Jurkat, Clone E6-1 (cell line): ENCODE measurements at regions not wholly inside any gene's neighbourhood (a gene's known extent, or its start where the extent isn't known, plus 50 kb on each side); places are given as distances from the start of the nearest gene placed in this dataset.
"Not testable (repeated sequence)": the region's sequence is repeated elsewhere in the genome, so short reads cannot be mapped to it uniquely, and the experiment has no call there.

Experiments
- DNase-seq: peaks from one replicate; pipeline ENCODE4 v3.0.0-alpha.2; 2011; ENCODE audit warnings: low read depth, low spot score
- H3K4me3 ChIP-seq: 2 replicates; pipeline ENCODE4 v1.5.1; 2011; ENCODE audit warnings: mild to moderate bottlenecking, low read length, control low read depth, moderate library complexity

DNA sequence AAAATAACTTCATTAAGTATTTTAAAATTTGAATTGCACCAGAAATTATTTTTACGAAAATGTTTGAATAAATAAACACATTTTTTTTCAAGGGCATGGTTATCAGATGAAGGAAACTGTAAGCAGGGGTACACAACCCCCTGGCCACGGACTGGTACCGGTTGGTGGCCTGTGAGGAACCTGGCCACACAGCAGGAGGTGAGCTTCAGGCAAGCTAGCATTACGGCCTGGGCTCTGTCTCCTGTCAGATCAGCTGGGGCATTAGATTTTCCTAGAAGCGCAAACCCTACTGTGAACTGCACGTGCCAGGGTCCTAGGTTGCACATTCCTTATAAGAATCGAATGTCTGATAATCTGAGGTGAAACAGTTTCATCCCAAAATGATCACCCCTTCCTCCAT lies 1499.7 kb upstream of the AGA start:
- no peak overlapping the region for H3K4me3 ChIP-seq
- no peak for DNase-seq

DNA sequence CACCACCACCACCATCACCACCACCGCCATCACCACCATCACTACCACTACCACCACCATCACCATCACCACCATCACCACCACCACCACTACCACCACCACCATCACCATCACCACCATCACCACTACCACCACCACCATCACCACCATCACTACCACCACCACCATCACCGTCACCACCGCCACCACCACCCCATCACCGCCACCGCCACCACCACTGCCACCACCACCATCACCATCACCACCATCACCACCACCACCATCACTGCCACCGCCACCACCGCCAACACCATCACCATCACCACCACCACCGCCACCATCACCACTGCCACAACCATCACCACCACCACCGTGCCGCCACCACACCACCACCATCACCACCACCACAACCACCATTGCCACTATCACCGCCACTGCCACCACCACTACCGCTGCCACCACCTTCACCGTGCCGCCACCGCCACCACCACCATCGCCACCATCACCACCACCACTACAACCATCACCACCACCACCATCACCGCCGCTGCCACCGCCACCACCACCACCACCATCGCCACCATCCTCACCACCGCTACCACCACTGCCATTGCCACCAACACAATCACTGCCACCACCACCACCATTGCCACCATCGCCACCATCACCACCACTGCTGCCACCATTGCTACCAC lies 1511.3 kb upstream of the AGA start:
- DNase-seq: no peak
- no peak overlapping the region for H3K4me3 ChIP-seq

GRCh38 chr4:178955614-178956013 lies 1513.4 kb upstream of the AGA start:
- DNase-seq: no peak

DNA sequence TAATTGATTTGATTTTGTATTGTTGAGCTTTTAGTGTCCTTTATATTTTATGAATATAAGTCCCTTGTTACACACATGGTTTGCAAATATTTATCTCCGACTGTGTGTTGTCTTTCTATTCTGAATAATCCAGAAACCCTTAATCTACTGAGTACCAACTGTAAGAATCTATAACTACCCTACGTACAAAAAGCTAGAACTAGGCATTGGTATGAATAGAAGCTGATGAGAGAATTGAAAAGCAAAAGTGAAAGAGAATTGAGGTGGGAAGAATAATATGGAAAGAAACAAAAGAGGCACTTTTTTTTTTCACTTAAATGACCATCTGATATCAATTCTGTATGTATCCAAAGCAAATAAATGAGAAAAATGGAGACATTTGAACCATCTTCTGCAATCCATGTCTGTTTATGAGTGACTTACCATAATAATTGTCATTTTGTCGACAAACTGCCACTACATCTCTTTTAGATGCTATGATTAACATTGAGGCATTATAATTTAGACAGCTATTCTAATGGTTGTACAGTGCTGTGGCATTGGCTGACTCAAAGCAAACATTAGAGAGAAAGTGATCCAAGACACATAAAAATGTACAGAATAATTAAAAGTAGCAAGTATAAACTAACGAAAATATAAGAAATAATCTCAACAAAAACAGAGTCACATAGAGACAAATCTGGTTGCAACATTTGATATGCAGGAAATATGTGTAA lies 1516.6 kb upstream of the AGA start:
- no peak overlapping the region for H3K4me3 ChIP-seq
- DNase-seq: no peak

More at GRCh38 chr4:178955614-178956013, 1513.4 kb upstream of the AGA start:
- no peak overlapping the region for H3K4me3 ChIP-seq

DNA sequence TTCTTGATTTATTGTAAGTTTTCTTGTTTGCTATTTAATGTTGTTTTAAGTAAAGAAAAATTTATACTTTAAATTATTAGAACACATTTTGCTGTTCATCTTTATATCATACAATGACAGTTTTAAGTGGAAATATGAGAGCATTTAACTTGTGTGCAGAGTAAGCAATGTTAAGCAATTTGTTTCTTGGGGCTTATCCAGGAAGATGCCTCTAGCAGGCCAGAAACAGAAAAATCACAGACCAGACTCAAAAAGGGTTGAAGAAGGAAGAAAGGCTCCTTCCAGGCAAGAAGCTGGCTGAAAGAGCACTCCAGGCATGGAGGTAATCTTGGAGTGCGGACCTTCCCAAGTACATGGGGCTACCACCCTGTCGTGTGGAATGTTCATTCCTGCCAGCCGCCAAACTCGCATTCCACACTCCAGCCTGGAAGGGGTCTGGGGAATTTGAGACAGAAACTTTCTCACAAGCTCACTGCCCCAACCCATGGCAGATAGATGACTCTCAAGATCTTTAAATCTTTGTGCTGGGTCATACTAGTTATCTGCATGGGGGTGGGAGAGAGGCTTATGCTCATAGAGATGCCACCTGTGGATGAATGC lies 1521.3 kb upstream of the AGA start:
- H3K4me3 ChIP-seq: no peak overlapping the region
- DNase-seq: no peak

DNA sequence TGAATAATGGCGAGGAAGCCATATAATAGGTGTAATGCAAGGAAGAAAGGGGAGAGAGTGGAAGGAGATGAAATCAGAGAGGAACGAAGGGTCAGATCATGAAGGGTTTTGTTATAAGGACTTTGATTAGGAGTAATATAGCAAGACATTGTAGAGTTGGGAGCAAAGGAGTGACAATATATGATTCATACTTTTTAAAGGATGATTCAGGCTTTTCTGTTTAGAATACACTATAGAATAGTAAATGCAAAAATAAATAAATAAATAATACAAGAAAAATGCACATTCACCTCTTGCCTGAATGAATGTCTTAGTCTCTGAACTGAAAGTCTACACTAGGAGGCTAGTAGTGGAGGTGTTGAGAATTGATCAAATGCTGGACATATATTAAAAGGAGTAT lies 1524.4 kb upstream of the AGA start:
- no peak for DNase-seq
- H3K4me3 ChIP-seq: no peak overlapping the region

DNA sequence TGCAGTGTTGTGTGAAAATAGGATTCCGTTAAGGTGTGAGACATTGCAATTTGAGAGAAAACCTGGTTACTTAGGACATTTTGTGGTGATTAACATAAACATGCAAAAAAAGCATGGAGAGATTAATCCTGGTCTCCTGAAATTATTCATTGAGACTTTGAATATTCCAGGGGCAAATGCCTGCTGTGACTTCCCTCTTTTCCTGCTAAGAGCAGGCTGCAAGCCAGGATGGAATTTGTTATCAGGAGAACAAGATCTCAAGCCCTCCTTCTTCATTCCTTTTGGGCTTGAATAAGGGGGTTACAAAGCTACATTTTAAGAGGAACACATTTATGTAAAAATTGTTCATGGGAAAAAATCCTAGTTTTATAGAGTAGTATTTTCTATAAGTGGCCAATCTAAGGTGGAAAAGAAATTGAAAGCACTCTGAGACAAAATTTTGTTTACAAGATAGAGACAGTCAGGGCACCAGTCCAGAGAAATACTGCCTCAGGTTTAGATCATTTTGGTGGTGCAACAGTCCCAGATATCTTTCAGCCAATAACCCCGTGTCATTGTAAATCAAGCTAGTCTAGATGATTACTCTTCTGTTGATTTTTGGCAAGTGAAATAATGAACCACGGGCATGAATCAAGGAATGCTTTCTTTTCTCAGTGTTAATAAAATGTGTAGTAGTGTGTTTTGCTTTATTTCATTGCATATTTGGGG lies 1528.3 kb upstream of the AGA start:
- no peak overlapping the region for H3K4me3 ChIP-seq
- DNase-seq: no peak

DNA sequence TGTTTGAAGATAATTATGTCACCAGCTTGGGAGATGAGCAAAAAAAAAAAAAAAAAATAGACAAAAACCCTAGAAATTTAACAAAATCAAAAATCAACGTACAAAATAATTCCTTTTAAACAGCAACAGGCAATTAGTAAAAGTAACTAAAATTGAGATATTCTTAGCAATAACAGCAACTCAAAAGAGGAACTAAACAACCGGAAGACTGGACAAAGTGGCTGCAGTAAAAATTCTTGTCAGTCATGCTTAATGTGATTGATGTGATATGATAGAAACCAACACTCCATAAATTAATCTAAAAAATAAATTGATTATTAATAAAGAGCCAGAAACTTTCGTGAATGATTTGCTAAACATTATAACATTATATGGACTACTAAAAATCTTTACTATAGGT lies 1534.6 kb upstream of the AGA start:
- no peak for DNase-seq
- H3K4me3 ChIP-seq: no peak overlapping the region

- DNase-seq: no peak
- no peak overlapping the region for H3K4me3 ChIP-seq
Measured at GRCh38 chr4:178993306-178993705, 1551.1 kb upstream of the AGA start.

GRCh38 chr4:179001918-179002317 lies 1559.7 kb upstream of the AGA start:
- DNase-seq: no peak
- no peak overlapping the region for H3K4me3 ChIP-seq

DNA sequence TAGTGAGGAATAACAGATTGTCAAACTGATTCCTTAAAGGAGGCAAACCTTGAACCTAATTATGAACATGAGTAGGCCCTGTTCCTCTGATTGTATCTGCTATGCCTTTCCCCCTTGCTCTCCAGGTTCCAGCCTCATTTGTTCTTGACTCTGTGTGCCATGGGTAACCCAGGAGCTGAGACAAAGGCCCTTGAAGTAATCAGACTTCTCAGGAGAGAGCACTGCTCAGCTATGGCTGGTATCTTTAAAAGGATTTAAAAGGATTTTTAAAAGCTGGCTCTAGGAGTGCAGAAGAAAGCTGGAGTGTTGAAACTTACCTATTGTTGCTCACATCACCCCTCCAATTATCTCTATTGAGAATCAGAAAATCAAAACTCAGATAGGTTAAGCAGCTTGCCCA lies 1565.5 kb upstream of the AGA start:
- H3K4me3 ChIP-seq: no peak overlapping the region
- DNase-seq: no peak

- no peak for DNase-seq
- H3K4me3 ChIP-seq: no peak overlapping the region
Measured at GRCh38 chr4:179017581-179017980, 1575.3 kb upstream of the AGA start.

GRCh38 chr4:179027569-179027968 lies 1585.3 kb upstream of the AGA start:
- no peak overlapping the region for H3K4me3 ChIP-seq
- no peak for DNase-seq

DNA sequence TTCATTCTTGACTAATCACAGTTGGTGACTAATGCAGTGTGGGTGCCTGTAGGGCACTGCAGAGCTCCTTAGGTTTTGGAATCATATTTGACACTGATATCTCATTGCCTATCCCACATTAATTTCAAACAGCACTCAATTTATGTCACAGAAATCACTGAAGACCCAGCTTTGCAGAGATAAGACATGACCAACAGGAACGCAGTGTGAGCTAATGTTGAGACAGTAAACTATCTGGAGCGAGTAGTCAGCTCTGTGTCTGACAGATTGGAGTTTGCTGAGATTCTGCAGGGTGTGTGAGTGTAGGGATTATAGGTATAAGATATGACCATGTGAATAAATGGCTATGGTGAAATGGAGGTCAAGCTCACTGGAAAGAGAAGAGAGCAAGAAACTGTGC lies 1586.1 kb upstream of the AGA start:
- no peak overlapping the region for H3K4me3 ChIP-seq
- DNase-seq: no peak

- no peak overlapping the region for H3K4me3 ChIP-seq
- DNase-seq: no peak
Measured at GRCh38 chr4:179029683-179030082, 1587.4 kb upstream of the AGA start.

DNA sequence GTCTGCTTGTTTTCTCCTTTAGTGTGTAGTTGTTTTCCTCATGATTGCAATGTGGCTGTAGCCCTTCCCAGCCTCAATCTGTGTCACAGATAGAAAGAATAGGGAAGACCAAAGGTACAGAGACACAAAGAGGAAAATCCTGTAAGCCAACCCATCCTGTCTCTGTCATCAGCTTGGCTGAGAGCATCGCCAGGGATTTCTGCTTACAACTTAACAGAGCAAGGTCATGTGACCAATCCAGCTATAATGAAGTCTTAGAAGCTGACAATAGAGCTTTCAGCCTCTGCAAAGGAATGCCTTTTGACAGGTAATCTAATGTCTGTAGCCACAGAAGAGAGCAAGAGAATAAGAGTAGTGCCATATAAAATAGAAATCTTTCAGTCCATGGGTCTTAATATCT lies 1598.0 kb upstream of the AGA start:
- DNase-seq: no peak
- H3K4me3 ChIP-seq: no peak overlapping the region

DNA sequence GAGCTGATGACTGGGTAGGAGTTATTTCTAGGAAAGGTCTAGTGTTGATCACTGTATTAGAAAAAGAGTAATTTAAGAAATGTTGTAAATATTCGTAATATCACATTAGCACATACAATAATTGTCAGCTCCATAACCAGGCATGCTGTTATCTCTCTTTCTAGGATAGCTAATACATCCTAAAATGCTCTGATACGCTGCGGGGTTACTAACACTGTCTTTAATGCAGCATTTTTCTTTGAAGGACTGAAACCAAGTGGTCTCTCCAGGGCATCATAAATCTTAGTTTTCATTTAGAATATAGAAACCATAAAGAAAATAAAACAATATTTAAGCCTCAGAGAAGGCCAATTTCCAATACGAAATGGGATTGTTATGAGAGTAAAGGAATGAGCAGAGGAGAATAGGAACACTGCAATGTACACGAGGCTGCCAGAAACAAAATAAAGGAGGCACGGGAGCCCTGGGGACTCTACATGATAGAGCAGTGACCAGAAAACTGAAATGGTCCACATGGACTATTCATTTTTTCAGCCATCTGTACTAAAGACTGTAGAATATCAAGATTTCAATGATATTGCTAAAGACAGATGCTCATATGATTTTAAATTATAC lies 1606.7 kb upstream of the AGA start:
- DNase-seq: no peak
- H3K4me3 ChIP-seq: no peak overlapping the region

GRCh38 chr4:179051206-179051605 lies 1609.0 kb upstream of the AGA start:
- DNase-seq: no peak
- no peak overlapping the region for H3K4me3 ChIP-seq

- no peak overlapping the region for H3K4me3 ChIP-seq
- no peak for DNase-seq
Measured at GRCh38 chr4:179059396-179059795, 1617.2 kb upstream of the AGA start.

DNA sequence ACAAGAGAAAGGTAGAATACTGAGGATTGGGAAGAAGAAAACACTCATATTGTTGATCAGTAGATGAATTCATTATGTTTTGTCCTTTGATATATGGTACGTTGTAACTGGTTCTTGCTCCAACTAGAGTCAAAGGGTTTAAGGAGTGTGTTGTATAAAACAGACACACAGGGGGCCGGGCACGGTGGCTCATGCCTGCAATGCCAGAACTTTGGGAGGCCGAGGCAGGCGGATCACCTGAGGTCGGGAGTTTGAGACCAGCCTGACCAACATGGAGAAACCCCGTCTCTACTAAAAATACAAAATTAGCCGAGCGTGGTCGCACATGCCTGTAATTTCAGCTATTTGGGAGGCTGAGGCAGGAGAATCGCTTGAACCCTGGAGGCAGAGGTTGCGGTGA lies 1624.0 kb upstream of the AGA start:
- not testable (repeated sequence) for H3K4me3 ChIP-seq, DNase-seq
